HG03378 (cell line): ENCODE measurements at regions not wholly inside any gene's neighbourhood (a gene's known extent, or its start where the extent isn't known, plus 50 kb on each side); places are given as distances from the start of the nearest gene placed in this dataset.
"Not testable (repeated sequence)": the region's sequence is repeated elsewhere in the genome, so short reads cannot be mapped to it uniquely, and the experiment has no call there.

Experiments used
- ATAC-seq: cut with Tn5 transposase; IDR thresholded peaks from one replicate; pipeline ENCODE4 v1.9.1; 2021; ENCODE audit warnings: mild to moderate bottlenecking, moderate library complexity; ENCODE audit not compliant: unreplicated experiment

GRCh38 chr9:21533597-21533996 lies 51.5 kb upstream of the IFNE start:
- no peak for ATAC-seq

GRCh38 chr9:21535396-21535795 lies 53.3 kb upstream of the IFNE start:
- ATAC-seq = no peak

GRCh38 chr9:21542787-21543186 lies 60.7 kb upstream of the IFNE start:
- no peak for ATAC-seq

GRCh38 chr9:21543187-21543586 lies 61.1 kb upstream of the IFNE start:
- no peak for ATAC-seq

GRCh38 chr9:21543816-21544215 lies 61.7 kb upstream of the IFNE start:
- not testable (repeated sequence) for ATAC-seq

GRCh38 chr9:21546949-21547348 lies 64.8 kb upstream of the IFNE start:
- no peak for ATAC-seq

- no peak for ATAC-seq
Observed at GRCh38 chr9:21549251-21549765, 67.2 kb upstream of the IFNE start.

GRCh38 chr9:21549890-21550289 lies 67.8 kb upstream of the IFNE start:
- ATAC-seq = no peak

GRCh38 chr9:21550392-21550791 lies 68.3 kb upstream of the IFNE start:
- ATAC-seq = no peak

GRCh38 chr9:21551401-21551800 lies 69.3 kb upstream of the IFNE start:
- ATAC-seq = no peak

GRCh38 chr9:21552244-21553170 lies 70.4 kb upstream of the IFNE start:
- no peak for ATAC-seq

GRCh38 chr9:21553441-21553840 lies 71.3 kb upstream of the IFNE start:
- ATAC-seq = no peak

- no peak for ATAC-seq
Observed at GRCh38 chr9:21554813-21555212, 72.7 kb upstream of the IFNE start.

- ATAC-seq = no peak
Observed at GRCh38 chr9:21555911-21556310, 73.8 kb upstream of the IFNE start.

- no peak for ATAC-seq
Observed at GRCh38 chr9:21556581-21557427, 74.7 kb upstream of the IFNE start.

- ATAC-seq = no peak
Observed at GRCh38 chr9:21557428-21557768, 75.3 kb upstream of the IFNE start.

- no peak for ATAC-seq
Observed at GRCh38 chr9:21558079-21558478, 76.0 kb upstream of the IFNE start.

GRCh38 chr9:21558615-21559401 lies 76.7 kb upstream of the IFNE start:
- ATAC-seq = peak; percentile 7

- ATAC-seq = peak; percentile 59
Observed at GRCh38 chr9:21559402-21560280, 77.5 kb upstream of the IFNE start.

GRCh38 chr9:21560281-21560745 lies 78.2 kb upstream of the IFNE start:
- no peak for ATAC-seq
